WTC11 (cell line): ENCODE measurements at regions not wholly inside any gene's neighbourhood (a gene's known extent, or its start where the extent isn't known, plus 50 kb on each side); places are given as distances from the start of the nearest gene placed in this dataset.

Experiments used
- ATAC-seq: fragments of 200-7000 bp; cut with Tn5 transposase; 2 replicates; pipeline ENCODE4 v1.10.0; 2021; ENCODE audit warnings: mild to moderate bottlenecking, moderate library complexity
- CTCF ChIA-PET: fragments of 300-600 bp; sonication (Branson Sonifier 250); formaldehyde crosslinking; loops from one replicate; lab custom pipeline; 2021; ENCODE audit warnings: antibody characterized with exemption; lab: Charles Lee
- POLR2A ChIA-PET: fragments of 350-600 bp; sonication (Branson Sonifier 250); formaldehyde crosslinking; loops from one replicate; lab custom pipeline; 2021; ENCODE audit warnings: antibody characterized with exemption; lab: Charles Lee
- DNase-seq: peaks from one replicate; pipeline ENCODE4 v3.0.0; 2021; ENCODE audit warnings: low spot score
- H3K27ac Mint-ChIP-seq: 2 replicates; pipeline ENCODE4 v1.8.0; 2021; ENCODE audit warnings: mixed read lengths
- H3K27me3 Mint-ChIP-seq: 2 replicates; pipeline ENCODE4 v1.8.0; 2021; ENCODE audit warnings: low read depth, mild to moderate bottlenecking, moderate library complexity, mixed read lengths
- H3K36me3 Mint-ChIP-seq: 2 replicates; pipeline ENCODE4 v1.8.0; 2021; ENCODE audit warnings: mixed read lengths
- H3K4me1 Mint-ChIP-seq: 2 replicates; pipeline ENCODE4 v1.8.0; 2022; ENCODE audit warnings: mixed read lengths
- H3K4me3 Mint-ChIP-seq: 2 replicates; pipeline ENCODE4 v1.8.0; 2021; ENCODE audit warnings: mild to moderate bottlenecking, moderate library complexity, mixed read lengths
- H3K9me3 Mint-ChIP-seq: 2 replicates; pipeline ENCODE4 v1.8.0; 2021; ENCODE audit warnings: mixed read lengths
- ATF1 ChIP-seq: sonication (generic); formaldehyde crosslinking; IDR thresholded peaks from 2 replicates; pipeline ENCODE4 v1.8.1; 2023; ENCODE audit warnings: mild to moderate bottlenecking, moderate library complexity, missing genetic modification reagents
- CBFB ChIP-seq: sonication (generic); formaldehyde crosslinking; IDR thresholded peaks from 2 replicates; pipeline ENCODE4 v1.8.1; 2022; ENCODE audit warnings: mild to moderate bottlenecking, low read depth, missing genetic modification reagents
- ETV6 ChIP-seq: sonication (generic); formaldehyde crosslinking; IDR thresholded peaks from 2 replicates; pipeline ENCODE4 v1.8.1; 2022; ENCODE audit warnings: mild to moderate bottlenecking, missing genetic modification reagents
- GABPB1 ChIP-seq: sonication (generic); formaldehyde crosslinking; IDR thresholded peaks from 2 replicates; pipeline ENCODE4 v1.8.1; 2023; ENCODE audit warnings: mild to moderate bottlenecking, missing genetic modification reagents
- GTF2I ChIP-seq: fragments of 250-450 bp; sonication (Bioruptor Pico); conservative IDR thresholded peaks from 2 replicates; pipeline ENCODE4 v1.4.0; 2021; ENCODE audit warnings: mild to moderate bottlenecking
- HMGA2 ChIP-seq: fragments of 250-450 bp; sonication (Bioruptor Pico); IDR thresholded peaks from 2 replicates; pipeline ENCODE4 v1.4.0; 2021; ENCODE audit warnings: mild to moderate bottlenecking, moderate library complexity
- MXD4 ChIP-seq: fragments of 250-450 bp; sonication (Bioruptor Pico); IDR thresholded peaks from 2 replicates; pipeline ENCODE4 v1.8.0; 2021; ENCODE audit warnings: mild to moderate bottlenecking, moderate library complexity, borderline replicate concordance
- NFE2L1 ChIP-seq: sonication (generic); formaldehyde crosslinking; IDR thresholded peaks from 2 replicates; pipeline ENCODE4 v1.8.1; 2023; ENCODE audit warnings: missing genetic modification reagents
- PRRX2 ChIP-seq: fragments of 250-450 bp; sonication (Bioruptor Pico); IDR thresholded peaks from 2 replicates; pipeline ENCODE4 v1.8.0; 2021; ENCODE audit warnings: mild to moderate bottlenecking
- RORB ChIP-seq: fragments of 250-450 bp; sonication (Bioruptor Pico); IDR thresholded peaks from 2 replicates; pipeline ENCODE4 v1.9.0; 2021; ENCODE audit warnings: mild to moderate bottlenecking
- TCF7 ChIP-seq: sonication (generic); formaldehyde crosslinking; IDR thresholded peaks from 2 replicates; pipeline ENCODE4 v1.8.0; 2022; ENCODE audit warnings: mild to moderate bottlenecking, low read depth, missing genetic modification reagents, moderate library complexity
- TEAD1 ChIP-seq: sonication (generic); formaldehyde crosslinking; IDR thresholded peaks from 2 replicates; pipeline ENCODE4 v1.8.0; 2022; ENCODE audit warnings: mild to moderate bottlenecking, missing genetic modification reagents
- ZBTB21 ChIP-seq: sonication (generic); formaldehyde crosslinking; IDR thresholded peaks from 2 replicates; pipeline ENCODE4 v1.8.1; 2023; ENCODE audit warnings: mild to moderate bottlenecking, missing genetic modification reagents, borderline replicate concordance
- ZNF138 ChIP-seq: sonication (generic); formaldehyde crosslinking; conservative IDR thresholded peaks from 2 replicates; pipeline ENCODE4 v1.8.1; 2022; ENCODE audit warnings: mild to moderate bottlenecking, moderate library complexity, missing genetic modification reagents
- ZNF317 ChIP-seq: sonication (generic); formaldehyde crosslinking; IDR thresholded peaks from 2 replicates; pipeline ENCODE4 v1.8.1; 2023; ENCODE audit warnings: low read depth, mild to moderate bottlenecking, moderate library complexity, missing genetic modification reagents, borderline replicate concordance
- ZNF423 ChIP-seq: fragments of 250-450 bp; sonication (Bioruptor Pico); IDR thresholded peaks from 2 replicates; pipeline ENCODE4 v2.1.2; 2022; ENCODE audit warnings: mild to moderate bottlenecking, moderate library complexity
- TF ChIP-seq, protein P1 (sequence below): fragments of 250-450 bp; sonication (Bioruptor Pico); IDR thresholded peaks from 2 replicates; pipeline ENCODE4 v1.9.0; 2021; ENCODE audit warnings: mild to moderate bottlenecking, borderline replicate concordance
- TF ChIP-seq, protein P2 (sequence below): sonication (generic); formaldehyde crosslinking; IDR thresholded peaks from 2 replicates; pipeline ENCODE4 v1.8.0; 2022; ENCODE audit warnings: mild to moderate bottlenecking, missing genetic modification reagents
- TF ChIP-seq, protein P3 (sequence below): fragments of 250-450 bp; sonication (Bioruptor Pico); IDR thresholded peaks from 2 replicates; pipeline ENCODE4 v1.8.0; 2021; ENCODE audit warnings: mild to moderate bottlenecking
- TF ChIP-seq, protein P4 (sequence below): sonication (generic); formaldehyde crosslinking; IDR thresholded peaks from 2 replicates; pipeline ENCODE4 v1.8.1; 2023; ENCODE audit warnings: mild to moderate bottlenecking, missing genetic modification reagents, borderline replicate concordance
- TF ChIP-seq, protein P5 (sequence below): sonication (generic); formaldehyde crosslinking; IDR thresholded peaks from 2 replicates; pipeline ENCODE4 v1.8.1; 2022; ENCODE audit warnings: low read depth, missing genetic modification reagents, borderline replicate concordance

DNA sequence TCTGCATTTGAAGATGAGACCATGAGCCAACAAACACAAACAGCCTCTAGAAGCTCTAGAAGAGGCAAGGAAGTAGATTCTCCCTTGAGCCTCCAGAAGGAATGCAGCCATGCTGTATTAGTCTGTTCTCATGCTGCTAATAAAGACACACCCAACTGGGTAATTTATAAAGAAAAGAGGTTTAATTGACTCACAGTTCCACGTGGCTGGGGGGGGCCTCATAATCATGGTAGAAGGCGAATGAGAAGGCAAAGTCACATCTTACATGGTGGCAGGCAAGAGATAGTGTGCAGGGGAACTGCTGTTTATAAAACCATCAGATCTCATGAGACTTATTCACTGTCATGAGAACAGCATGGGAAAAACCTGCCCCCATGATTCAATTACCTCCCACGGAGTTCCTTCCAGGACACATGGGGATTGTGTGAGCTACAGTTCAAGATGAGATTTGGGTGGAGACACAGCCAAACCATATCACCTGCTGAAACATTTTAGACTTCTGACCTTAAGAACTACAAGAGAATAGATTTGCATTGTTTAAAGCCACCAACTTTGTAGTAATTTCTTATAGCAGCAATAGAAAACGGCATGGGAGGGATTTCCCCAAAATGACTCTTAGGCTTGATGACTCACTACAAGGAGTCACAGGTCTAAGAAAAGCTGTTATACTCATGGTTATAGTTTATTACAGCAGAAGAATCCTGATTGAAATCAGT is 284.4 kb upstream of the SFRP2 start (continued):
- TF ChIP-seq, protein P1, sequence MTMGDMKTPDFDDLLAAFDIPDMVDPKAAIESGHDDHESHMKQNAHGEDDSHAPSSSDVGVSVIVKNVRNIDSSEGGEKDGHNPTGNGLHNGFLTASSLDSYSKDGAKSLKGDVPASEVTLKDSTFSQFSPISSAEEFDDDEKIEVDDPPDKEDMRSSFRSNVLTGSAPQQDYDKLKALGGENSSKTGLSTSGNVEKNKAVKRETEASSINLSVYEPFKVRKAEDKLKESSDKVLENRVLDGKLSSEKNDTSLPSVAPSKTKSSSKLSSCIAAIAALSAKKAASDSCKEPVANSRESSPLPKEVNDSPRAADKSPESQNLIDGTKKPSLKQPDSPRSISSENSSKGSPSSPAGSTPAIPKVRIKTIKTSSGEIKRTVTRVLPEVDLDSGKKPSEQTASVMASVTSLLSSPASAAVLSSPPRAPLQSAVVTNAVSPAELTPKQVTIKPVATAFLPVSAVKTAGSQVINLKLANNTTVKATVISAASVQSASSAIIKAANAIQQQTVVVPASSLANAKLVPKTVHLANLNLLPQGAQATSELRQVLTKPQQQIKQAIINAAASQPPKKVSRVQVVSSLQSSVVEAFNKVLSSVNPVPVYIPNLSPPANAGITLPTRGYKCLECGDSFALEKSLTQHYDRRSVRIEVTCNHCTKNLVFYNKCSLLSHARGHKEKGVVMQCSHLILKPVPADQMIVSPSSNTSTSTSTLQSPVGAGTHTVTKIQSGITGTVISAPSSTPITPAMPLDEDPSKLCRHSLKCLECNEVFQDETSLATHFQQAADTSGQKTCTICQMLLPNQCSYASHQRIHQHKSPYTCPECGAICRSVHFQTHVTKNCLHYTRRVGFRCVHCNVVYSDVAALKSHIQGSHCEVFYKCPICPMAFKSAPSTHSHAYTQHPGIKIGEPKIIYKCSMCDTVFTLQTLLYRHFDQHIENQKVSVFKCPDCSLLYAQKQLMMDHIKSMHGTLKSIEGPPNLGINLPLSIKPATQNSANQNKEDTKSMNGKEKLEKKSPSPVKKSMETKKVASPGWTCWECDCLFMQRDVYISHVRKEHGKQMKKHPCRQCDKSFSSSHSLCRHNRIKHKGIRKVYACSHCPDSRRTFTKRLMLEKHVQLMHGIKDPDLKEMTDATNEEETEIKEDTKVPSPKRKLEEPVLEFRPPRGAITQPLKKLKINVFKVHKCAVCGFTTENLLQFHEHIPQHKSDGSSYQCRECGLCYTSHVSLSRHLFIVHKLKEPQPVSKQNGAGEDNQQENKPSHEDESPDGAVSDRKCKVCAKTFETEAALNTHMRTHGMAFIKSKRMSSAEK (CRISPR knock-in tag) = no peak
- TF ChIP-seq, all 79 proteins: peak for 0

DNA sequence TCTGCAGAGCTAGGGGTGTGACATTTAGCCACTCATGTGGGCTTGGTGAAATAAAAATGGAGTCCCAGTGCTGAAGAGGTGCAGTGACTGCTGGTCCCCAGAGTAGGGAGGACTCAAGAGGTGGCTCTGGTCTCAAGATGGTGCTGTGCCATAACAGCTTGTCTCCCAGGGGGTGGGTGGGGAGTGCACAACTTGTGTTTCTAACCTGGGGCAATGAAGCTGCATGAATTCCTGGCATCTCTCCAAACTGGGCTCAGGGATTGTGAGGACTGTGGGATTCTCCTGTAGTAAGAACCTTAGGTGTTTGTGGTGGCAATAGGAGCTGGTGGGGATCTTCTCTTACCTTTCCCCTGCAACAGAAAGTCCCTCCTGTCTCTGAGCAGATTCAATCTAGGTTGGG is 278.9 kb upstream of the SFRP2 start:
- DNase-seq (no peak), ATAC-seq (no peak)
- TF ChIP-seq, protein P2, sequence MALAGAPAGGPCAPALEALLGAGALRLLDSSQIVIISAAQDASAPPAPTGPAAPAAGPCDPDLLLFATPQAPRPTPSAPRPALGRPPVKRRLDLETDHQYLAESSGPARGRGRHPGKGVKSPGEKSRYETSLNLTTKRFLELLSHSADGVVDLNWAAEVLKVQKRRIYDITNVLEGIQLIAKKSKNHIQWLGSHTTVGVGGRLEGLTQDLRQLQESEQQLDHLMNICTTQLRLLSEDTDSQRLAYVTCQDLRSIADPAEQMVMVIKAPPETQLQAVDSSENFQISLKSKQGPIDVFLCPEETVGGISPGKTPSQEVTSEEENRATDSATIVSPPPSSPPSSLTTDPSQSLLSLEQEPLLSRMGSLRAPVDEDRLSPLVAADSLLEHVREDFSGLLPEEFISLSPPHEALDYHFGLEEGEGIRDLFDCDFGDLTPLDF (CRISPR knock-in tag) = no peak
- TF ChIP-seq ZNF423 = no peak
- no peak for TF ChIP-seq ZBTB21 (CRISPR knock-in tag)
- TF ChIP-seq HMGA2 = no peak
- TF ChIP-seq GTF2I = no peak
- TF ChIP-seq ZNF317 = no peak
- TF ChIP-seq TCF7 (CRISPR knock-in tag) = no peak
- no peak for TF ChIP-seq ZNF138 (CRISPR knock-in tag)
- no peak for TF ChIP-seq GABPB1 (CRISPR knock-in tag)
- no peak for TF ChIP-seq ETV6 (CRISPR knock-in tag)
- TF ChIP-seq TEAD1 = no peak
- no peak for TF ChIP-seq ATF1
- no peak for TF ChIP-seq CBFB
- no peak for TF ChIP-seq NFE2L1 (CRISPR knock-in tag)
- TF ChIP-seq, protein P3, sequence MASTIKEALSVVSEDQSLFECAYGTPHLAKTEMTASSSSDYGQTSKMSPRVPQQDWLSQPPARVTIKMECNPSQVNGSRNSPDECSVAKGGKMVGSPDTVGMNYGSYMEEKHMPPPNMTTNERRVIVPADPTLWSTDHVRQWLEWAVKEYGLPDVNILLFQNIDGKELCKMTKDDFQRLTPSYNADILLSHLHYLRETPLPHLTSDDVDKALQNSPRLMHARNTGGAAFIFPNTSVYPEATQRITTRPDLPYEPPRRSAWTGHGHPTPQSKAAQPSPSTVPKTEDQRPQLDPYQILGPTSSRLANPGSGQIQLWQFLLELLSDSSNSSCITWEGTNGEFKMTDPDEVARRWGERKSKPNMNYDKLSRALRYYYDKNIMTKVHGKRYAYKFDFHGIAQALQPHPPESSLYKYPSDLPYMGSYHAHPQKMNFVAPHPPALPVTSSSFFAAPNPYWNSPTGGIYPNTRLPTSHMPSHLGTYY (CRISPR knock-in tag) = no peak
- TF ChIP-seq, protein P4, sequence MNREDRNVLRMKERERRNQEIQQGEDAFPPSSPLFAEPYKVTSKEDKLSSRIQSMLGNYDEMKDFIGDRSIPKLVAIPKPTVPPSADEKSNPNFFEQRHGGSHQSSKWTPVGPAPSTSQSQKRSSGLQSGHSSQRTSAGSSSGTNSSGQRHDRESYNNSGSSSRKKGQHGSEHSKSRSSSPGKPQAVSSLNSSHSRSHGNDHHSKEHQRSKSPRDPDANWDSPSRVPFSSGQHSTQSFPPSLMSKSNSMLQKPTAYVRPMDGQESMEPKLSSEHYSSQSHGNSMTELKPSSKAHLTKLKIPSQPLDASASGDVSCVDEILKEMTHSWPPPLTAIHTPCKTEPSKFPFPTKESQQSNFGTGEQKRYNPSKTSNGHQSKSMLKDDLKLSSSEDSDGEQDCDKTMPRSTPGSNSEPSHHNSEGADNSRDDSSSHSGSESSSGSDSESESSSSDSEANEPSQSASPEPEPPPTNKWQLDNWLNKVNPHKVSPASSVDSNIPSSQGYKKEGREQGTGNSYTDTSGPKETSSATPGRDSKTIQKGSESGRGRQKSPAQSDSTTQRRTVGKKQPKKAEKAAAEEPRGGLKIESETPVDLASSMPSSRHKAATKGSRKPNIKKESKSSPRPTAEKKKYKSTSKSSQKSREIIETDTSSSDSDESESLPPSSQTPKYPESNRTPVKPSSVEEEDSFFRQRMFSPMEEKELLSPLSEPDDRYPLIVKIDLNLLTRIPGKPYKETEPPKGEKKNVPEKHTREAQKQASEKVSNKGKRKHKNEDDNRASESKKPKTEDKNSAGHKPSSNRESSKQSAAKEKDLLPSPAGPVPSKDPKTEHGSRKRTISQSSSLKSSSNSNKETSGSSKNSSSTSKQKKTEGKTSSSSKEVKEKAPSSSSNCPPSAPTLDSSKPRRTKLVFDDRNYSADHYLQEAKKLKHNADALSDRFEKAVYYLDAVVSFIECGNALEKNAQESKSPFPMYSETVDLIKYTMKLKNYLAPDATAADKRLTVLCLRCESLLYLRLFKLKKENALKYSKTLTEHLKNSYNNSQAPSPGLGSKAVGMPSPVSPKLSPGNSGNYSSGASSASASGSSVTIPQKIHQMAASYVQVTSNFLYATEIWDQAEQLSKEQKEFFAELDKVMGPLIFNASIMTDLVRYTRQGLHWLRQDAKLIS (CRISPR knock-in tag) = no peak
- TF ChIP-seq MXD4 (CRISPR knock-in tag) = no peak
- TF ChIP-seq, protein P5, sequence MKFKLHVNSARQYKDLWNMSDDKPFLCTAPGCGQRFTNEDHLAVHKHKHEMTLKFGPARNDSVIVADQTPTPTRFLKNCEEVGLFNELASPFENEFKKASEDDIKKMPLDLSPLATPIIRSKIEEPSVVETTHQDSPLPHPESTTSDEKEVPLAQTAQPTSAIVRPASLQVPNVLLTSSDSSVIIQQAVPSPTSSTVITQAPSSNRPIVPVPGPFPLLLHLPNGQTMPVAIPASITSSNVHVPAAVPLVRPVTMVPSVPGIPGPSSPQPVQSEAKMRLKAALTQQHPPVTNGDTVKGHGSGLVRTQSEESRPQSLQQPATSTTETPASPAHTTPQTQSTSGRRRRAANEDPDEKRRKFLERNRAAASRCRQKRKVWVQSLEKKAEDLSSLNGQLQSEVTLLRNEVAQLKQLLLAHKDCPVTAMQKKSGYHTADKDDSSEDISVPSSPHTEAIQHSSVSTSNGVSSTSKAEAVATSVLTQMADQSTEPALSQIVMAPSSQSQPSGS = no peak
- TF ChIP-seq PRRX2 = no peak
- TF ChIP-seq RORB (CRISPR knock-in tag) = no peak
- Mint-ChIP-seq H3K4me1 (peaks cover 10% of the 10 kb centered on the region; the same call in 1 of the 2 replicates), H3K9me3 (peaks cover 9% of the 10 kb centered on the region), H3K36me3 (peaks cover 24% of the 10 kb centered on the region), H3K27me3 (no peaks in the 10 kb centered on the region), H3K27ac (no peak overlapping the region), H3K4me3 (no peak overlapping the region)
- ChIA-PET POLR2A (interaction anchor here (1.1 kb wide), 1 partner anchor 278 kb away, joined by 3 read pairs; no protein-coding TSS in a partner anchor), CTCF (interaction anchor here (1.1 to 1.2 kb wide), 2 partner anchors 15 to 275 kb away, joined by 3 to 4 read pairs; no protein-coding TSS in a partner anchor)
